ENCODE measurements at regions not wholly inside any gene's neighbourhood (a gene's known extent, or its start where the extent isn't known, plus 50 kb on each side); places are given as distances from the start of the nearest gene placed in this dataset.
A peak's percentile ranks its signal among the peaks of the same experiment; 100 is the strongest.
"Not testable (repeated sequence)": the region's sequence is repeated elsewhere in the genome, so short reads cannot be mapped to it uniquely, and the experiment has no call there.

- no peak for DNase-seq
Observed at GRCh38 chr13:76245211-76245610, 609.1 kb downstream of the LMO7 start.

DNA sequence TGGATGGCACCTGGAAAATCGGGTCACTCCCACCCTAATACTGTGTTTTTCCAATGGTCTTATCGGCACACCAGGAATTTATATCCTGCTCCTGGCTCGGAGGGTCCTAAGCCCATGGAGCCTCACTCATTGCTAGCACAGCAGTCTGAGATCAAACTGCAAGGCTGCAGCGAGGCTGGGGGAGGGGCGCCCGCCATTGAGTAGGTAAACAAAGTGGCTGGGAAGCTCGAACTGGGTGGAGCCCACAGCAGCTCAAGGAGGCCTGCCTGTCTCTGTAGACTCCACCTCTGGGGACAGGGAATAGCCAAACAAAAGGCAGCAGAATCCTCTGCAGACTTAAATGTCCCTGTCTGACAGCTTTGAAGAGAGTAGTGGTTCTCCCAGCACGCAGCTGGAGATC, 607.0 kb downstream of the LMO7 start:
- DNase-seq = not testable (repeated sequence)

DNA sequence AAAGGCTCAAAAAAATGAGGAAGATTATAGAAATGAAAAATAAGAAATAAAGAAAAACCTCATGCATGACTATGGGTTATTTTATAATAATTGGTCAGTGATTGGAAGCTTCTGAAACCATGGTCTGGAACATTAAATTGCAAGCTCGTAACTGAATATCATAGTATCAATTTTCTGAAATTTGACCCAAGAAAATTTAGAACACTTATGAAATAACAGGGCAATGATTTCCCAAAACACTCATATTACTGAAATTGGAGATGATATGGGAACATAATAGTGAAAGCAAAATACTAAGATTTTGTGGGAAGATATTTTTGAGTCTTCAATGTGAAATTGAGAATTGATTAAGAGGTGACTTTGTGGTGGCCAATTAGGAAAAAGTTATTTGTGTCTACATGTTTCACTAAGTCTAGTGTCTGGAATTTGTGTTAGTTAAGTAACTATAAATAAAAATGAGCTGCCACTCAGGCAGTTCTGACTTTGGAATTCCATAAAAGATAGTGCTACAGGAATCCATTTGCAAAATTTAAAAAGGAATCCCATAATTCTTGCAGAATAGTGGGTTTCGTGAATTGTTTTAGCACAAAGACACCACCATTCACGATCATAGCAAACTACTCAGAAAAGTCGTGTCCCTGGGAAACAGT, 603.0 kb downstream of the LMO7 start:
- DNase-seq = no peak

DNA sequence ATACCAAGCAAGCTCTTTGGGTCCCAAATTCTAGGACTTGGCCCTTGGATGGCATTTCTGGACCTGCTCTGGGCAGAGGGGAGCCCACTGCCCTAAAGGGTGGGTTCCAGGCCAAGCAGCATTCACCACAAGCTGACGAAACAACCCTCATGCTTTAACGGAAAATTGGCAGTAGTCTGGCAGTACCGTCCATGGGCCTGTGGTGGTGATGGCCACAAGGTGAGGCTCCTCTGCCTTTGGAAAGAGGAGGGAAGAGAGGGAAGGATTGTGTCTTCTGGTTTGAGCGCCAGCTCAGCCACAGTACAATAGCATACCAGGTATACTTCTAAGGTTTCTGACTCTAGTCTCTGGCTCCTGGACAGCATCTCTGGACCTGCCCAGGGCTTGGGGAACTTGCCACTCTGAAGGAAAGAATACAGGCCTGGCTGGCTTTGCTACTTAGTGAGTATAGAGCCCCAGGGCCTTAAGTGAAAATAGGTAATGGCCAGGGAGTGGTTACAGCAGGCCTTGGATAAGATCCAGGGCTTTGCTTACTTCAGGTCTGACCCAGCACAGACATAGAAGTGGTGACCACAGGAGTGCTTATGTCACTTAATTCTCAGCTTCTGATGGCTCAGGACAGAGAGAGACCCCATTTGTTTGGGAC, 595.5 kb downstream of the LMO7 start:
- no peak for DNase-seq

- DNase-seq = no peak
Observed at GRCh38 chr13:76229281-76229680, 593.2 kb downstream of the LMO7 start.

DNA sequence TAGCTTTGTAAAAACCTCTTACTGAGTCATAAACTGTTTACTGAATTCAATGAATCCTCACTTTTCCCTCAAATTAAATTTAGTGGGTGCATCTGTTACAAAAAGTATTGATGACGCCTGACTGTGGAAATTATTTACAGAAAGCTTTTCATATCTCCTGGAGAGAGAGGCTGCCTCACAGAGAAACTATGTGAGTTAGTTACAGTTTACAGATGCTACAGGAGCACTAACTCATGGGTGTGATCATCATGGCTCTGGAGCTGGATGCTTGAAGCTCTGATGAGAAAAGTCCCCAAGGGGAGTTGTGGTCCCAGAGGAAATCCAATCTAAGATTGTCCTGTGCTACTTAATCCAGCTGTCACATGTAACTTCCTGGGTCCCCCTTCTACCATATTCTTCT, 590.8 kb downstream of the LMO7 start:
- DNase-seq = no peak

DNA sequence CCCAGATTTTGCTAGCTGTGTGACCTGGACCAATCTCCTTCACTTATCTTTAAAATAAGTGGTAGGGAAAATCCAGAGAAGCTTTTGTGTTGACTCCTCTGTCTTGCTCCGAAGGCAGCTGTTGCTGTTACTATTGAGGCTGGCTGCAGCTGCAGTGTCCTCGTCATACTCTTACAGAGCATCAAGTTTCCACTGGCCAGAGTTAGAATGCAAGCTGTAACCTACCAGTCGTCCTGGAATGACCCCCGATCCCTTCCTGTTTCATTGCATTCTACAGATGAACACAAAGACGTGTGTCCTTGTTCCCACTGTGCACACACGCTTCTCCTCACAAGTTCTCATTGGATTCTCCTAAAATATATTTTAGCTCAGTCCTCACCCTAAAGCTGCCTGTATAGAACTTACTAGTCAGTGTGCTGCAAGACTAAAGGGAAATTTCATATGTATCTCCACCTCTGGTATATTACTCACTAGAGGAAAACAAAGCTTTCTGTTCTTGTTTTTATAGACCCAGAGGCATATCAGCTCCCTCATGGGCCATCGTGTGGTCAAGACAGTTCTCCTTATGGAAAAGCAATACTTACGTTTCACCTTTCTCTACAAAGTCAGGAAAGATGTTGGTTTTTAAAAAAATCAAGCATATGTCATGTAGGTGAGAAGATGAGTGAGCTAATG, 589.8 kb downstream of the LMO7 start:
- peak; percentile 23 for DNase-seq

GRCh38 chr13:76223999-76224398, 587.9 kb downstream of the LMO7 start:
- DNase-seq = no peak

GRCh38 chr13:76223565-76223964, 587.4 kb downstream of the LMO7 start:
- DNase-seq = no peak

GRCh38 chr13:76222511-76222910, 586.4 kb downstream of the LMO7 start:
- DNase-seq = peak; percentile 15

DNA sequence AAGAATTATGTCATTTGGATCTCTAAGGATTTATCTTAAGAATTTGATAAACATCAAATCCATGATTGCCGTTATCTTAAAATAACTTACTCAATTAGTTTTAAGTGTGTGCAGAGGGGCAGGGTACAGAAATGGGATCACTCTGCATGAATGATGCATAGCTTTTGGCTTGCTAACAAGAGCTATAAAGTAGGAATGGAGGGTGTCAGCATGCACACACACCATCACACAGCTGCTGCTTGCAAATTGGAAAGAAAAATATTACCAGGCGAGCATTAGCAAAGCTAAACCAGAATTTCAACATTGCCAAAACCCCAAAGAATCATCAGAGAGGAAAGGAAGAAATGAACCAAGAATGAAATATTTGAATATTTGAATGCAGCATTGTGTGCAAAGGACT, 580.6 kb downstream of the LMO7 start:
- no peak for DNase-seq

DNA sequence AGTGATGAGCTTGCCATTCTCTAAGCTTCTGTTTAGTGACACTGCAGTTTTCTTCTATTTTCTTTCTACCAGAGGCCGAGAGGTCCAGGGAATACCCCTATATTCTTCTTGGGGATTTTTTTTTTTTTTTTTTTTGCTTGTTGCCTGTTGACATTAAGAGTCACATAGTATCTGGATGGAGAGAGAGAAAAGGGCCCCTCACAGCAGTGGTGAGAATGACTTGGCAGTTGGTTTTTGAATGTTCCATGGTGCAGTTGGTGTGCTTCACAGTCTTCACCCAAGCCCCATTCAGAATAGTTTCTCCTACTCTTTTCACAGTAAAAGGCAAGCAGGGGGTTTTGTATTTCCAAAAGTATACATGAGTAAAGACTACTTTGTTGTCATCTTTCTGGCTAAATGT, 577.9 kb downstream of the LMO7 start:
- no peak for DNase-seq

DNA sequence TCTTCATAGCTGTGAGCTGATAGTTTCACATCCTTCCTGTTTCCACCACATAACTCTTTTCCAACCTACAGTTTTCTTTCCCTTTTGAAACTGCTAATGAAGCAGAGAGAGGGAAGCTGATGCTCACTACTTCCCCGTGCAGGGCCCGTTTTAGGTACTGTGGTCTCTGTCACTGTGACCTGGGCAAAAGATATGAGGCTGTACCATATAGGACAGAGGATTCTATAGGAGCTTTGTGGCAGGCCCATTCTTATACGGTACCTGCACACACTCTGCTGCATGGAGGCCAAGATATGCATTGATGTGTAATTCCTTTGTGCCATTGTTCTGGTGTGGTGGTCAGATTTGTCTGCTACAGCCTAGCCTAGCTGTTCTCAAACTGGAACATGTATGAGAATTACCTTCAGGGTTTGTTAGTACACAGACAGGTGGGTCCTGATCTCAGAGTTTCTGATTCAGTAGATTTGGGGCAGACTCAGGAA, 577.3 kb downstream of the LMO7 start:
- no peak for DNase-seq

- peak; percentile 35 for DNase-seq
Observed at GRCh38 chr13:76210262-76210661, 574.1 kb downstream of the LMO7 start.

DNA sequence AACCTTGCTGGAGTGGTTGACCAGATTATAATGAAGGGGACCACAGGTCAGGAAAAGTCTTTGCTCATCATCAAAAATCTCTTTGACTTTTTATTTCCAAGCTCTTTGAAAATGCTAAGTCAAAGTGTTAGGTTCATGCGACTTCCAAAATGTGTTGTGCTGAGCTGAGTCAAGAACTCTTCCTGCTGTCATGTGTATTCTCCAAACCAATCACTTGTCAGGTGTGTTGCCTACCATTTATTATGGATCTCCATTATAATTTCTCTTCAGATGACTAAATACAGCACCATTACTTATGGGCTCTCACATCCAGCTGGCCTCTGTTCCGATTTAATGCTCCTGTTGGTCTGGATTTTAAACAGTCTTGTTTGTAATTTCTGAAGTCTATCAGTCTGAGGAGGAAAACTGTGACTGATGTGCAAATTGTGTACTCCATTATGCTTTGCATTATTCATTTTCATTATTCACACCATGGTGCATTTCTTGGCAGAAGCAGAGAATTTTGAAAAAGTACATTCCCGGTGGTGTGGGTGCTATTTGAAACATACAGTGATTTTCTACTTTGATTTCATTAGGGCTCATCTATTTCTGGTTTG, 562.5 kb downstream of the LMO7 start:
- no peak for DNase-seq

- DNase-seq = no peak
Observed at GRCh38 chr13:76189882-76190519, 553.9 kb downstream of the LMO7 start.

DNA sequence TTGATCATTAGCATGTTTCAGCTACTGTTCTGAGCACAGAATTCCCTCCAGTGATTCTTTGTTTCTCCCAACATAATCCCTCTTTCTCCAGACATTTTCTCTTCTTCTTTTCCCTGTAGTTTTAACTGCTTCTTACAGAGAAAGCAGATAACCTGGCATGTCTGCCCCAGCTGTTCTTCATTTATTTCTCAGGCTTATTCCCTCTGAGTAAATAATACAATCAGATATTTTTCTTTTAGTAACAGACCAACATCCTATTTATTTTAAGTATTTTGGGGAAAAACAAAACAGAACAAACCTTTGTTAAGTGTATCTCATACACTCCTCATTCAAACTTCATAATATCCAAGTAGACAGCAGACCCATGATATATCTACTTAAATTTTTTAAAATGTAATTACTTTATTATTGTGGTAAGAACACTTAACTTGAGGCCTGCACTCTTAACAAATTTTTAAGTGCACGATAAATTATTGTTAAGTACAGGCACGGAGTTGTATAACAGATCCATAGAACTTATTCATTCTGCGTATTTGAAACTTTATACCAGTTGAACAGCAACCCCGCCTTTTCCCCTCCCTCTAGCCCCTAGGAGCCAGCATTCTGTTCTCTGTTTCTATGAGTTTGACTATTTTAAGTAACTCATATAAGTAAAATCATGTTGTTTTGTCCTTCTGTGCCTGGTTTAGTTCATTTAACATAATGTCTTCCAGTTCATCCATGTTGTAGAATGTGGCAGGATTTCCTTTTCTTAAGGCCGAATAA, 540.0 kb downstream of the LMO7 start:
- no peak for DNase-seq

GRCh38 chr13:76168661-76169060, 532.5 kb downstream of the LMO7 start:
- DNase-seq = no peak

DNA sequence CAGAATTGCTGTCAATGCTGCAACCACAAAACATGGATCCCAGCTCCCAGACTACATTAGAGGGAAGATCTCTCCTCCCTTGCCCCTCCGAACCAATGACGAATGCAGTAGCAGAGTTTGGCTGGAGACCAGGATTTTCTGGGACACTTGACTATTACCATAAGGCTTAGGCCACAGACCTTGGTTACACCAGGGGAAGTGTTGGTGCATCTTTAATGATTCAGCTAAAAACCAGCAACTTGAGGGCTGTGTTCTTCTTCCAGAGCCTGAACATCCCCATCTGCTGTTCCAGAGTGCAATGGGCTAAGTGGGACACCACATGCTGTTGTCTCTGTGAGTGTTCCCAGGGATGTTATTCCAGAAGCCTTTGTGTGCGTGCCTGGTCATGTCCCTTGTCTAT, 528.2 kb downstream of the LMO7 start:
- DNase-seq = no peak

GRCh38 chr13:76163761-76164160, 527.6 kb downstream of the LMO7 start:
- DNase-seq = no peak

DNA sequence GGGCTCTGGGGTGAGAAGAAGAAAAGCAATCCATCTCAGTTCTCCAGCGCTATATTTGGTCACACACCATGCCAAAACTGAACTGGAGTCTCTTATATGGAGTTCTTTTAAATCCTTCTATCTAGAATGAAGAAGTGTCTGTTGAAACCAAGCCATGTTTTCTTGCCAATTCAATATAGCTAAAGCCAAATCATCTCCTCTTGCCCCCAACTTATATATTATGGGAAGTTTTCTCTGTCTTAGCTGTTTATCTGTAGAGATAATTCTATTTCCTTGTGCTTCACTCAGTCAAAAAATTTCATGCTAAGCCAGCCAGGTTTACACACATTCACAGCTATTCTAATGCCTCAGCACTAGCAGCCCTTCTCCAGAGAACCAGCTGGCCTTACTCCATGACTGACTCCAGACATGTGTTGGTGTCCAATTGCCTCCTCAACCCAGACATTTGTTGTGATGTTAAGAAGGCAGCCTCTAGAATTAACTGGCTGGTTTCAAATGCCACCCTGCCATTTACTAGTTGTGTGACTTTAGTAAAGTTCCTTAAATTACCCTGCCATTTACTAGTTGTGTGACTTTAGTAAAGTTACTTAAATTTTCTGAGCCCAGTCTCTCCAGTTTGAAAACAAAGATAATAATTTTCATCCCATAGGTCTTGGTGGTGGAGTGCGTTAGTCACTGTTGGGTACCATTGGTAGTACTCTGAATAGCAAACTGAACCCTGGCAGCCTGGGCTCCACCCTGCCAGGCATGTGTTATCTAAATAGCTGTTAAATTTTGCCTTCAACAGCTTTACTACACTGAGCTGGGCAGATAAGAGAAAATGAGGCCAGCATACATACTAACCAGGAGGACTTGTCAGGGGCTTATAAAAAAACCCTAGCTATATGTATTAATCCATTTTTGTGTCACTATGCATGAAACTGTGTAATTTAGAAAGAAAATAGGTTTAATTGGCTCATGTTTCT, 525.1 kb downstream of the LMO7 start:
- DNase-seq = no peak

Measured in NCI-H2029 (cell line).